HUES48 (cell line): ENCODE measurements at regions not wholly inside any gene's neighbourhood (a gene's known extent, or its start where the extent isn't known, plus 50 kb on each side); places are given as distances from the start of the nearest gene placed in this dataset.

Experiments
- H3K27ac ChIP-seq: one replicate; pipeline ENCODE4 v1.7.0; 2013; ENCODE audit warnings: low read depth, low read length, inconsistent platforms
- H3K27me3 ChIP-seq: 2 replicates; pipeline ENCODE4 v1.6.1; 2013; ENCODE audit warnings: mild to moderate bottlenecking, low read length; ENCODE audit not compliant: control insufficient read depth, insufficient read depth
- H3K36me3 ChIP-seq: 2 replicates; pipeline ENCODE4 v1.6.1; 2013; ENCODE audit warnings: low read length; ENCODE audit not compliant: control insufficient read depth, insufficient read depth
- H3K4me1 ChIP-seq: 2 replicates; pipeline ENCODE4 v1.6.1; 2013; ENCODE audit warnings: mild to moderate bottlenecking, low read length; ENCODE audit not compliant: control insufficient read depth, insufficient read depth
- H3K4me3 ChIP-seq: 2 replicates; pipeline ENCODE4 v1.5.1; 2013; ENCODE audit warnings: mild to moderate bottlenecking, low read depth, low read length
- H3K9ac ChIP-seq: 2 replicates; pipeline ENCODE4 v1.6.1; 2013; ENCODE audit warnings: mild to moderate bottlenecking, low read depth, low read length, moderate library complexity
- H3K9me3 ChIP-seq: 2 replicates; pipeline ENCODE4 v1.6.1; 2013; ENCODE audit warnings: low read length; ENCODE audit not compliant: control insufficient read depth, insufficient read depth

- H3K27ac ChIP-seq: no peak overlapping the region
Observed at GRCh38 chr10:60646966-60647796, 131.1 kb upstream of the CDK1 start.

GRCh38 chr10:60645980-60646379 lies 132.3 kb upstream of the CDK1 start:
- Histone ChIP-seq H3K36me3 (no peaks in the 10 kb centered on the region), H3K9me3 (no peaks in the 10 kb centered on the region), H3K27me3 (no peaks in the 10 kb centered on the region)

More at GRCh38 chr10:60646966-60647796, 131.1 kb upstream of the CDK1 start:
- Histone ChIP-seq H3K4me1 (peaks cover 30% of the 10 kb centered on the region), H3K9me3 (no peaks in the 10 kb centered on the region), H3K4me3 (no peak overlapping the region), H3K36me3 (no peaks in the 10 kb centered on the region), H3K9ac (no peak overlapping the region), H3K27me3 (no peaks in the 10 kb centered on the region)

GRCh38 chr10:60644436-60645130 lies 133.7 kb upstream of the CDK1 start:
- Histone ChIP-seq H3K4me1 (peaks cover 7% of the 10 kb centered on the region), H3K4me3 (no peak overlapping the region), H3K9me3 (no peaks in the 10 kb centered on the region), H3K36me3 (no peaks in the 10 kb centered on the region), H3K27me3 (no peaks in the 10 kb centered on the region), H3K9ac (no peak overlapping the region), H3K27ac (no peak overlapping the region)

More at GRCh38 chr10:60645980-60646379, 132.3 kb upstream of the CDK1 start:
- Histone ChIP-seq H3K9ac (no peak overlapping the region), H3K4me1 (peaks cover 21% of the 10 kb centered on the region), H3K4me3 (no peak overlapping the region), H3K27ac (no peak overlapping the region)

- H3K9me3 ChIP-seq: no peaks in the 10 kb centered on the region
- H3K4me1 ChIP-seq: peaks cover 2% of the 10 kb centered on the region
- H3K27ac ChIP-seq: no peak overlapping the region
- no peaks in the 10 kb centered on the region for H3K36me3 ChIP-seq
- no peaks in the 10 kb centered on the region for H3K27me3 ChIP-seq
- H3K9ac ChIP-seq: no peak overlapping the region
- no peak overlapping the region for H3K4me3 ChIP-seq
Observed at GRCh38 chr10:60643874-60644273, 134.4 kb upstream of the CDK1 start.

GRCh38 chr10:60629332-60629731 lies 148.9 kb upstream of the CDK1 start:
- Histone ChIP-seq H3K27ac (no peak overlapping the region), H3K9me3 (no peaks in the 10 kb centered on the region), H3K27me3 (no peaks in the 10 kb centered on the region), H3K4me3 (no peak overlapping the region), H3K9ac (no peak overlapping the region), H3K4me1 (peaks cover 8% of the 10 kb centered on the region; the same call in 1 of the 2 replicates), H3K36me3 (no peaks in the 10 kb centered on the region)

- no peaks in the 10 kb centered on the region for H3K36me3 ChIP-seq
- H3K27ac ChIP-seq: no peak overlapping the region
- no peak overlapping the region for H3K4me3 ChIP-seq
- no peaks in the 10 kb centered on the region for H3K9me3 ChIP-seq
- no peaks in the 10 kb centered on the region for H3K27me3 ChIP-seq
- H3K9ac ChIP-seq: no peak overlapping the region
- H3K4me1 ChIP-seq: peaks cover 8% of the 10 kb centered on the region; the same call in 1 of the 2 replicates
Observed at GRCh38 chr10:60627778-60628748, 150.2 kb upstream of the CDK1 start.

- Histone ChIP-seq H3K27ac (no peak overlapping the region), H3K4me3 (no peak overlapping the region), H3K27me3 (no peaks in the 10 kb centered on the region), H3K36me3 (no peaks in the 10 kb centered on the region), H3K4me1 (peaks cover 8% of the 10 kb centered on the region; the same call in 1 of the 2 replicates), H3K9ac (no peak overlapping the region), H3K9me3 (no peaks in the 10 kb centered on the region)
Observed at GRCh38 chr10:60626037-60626436, 152.2 kb upstream of the CDK1 start.

GRCh38 chr10:60623627-60624026 lies 154.7 kb upstream of the CDK1 start:
- no peak overlapping the region for H3K9ac ChIP-seq
- no peaks in the 10 kb centered on the region for H3K9me3 ChIP-seq
- H3K4me3 ChIP-seq: no peak overlapping the region
- no peak overlapping the region for H3K27ac ChIP-seq
- H3K4me1 ChIP-seq: no peaks in the 10 kb centered on the region
- H3K27me3 ChIP-seq: no peaks in the 10 kb centered on the region
- H3K36me3 ChIP-seq: no peaks in the 10 kb centered on the region

- Histone ChIP-seq H3K36me3 (no peaks in the 10 kb centered on the region), H3K4me3 (no peak overlapping the region), H3K27ac (no peak overlapping the region), H3K27me3 (no peaks in the 10 kb centered on the region), H3K9me3 (no peaks in the 10 kb centered on the region), H3K9ac (no peak overlapping the region), H3K4me1 (no peaks in the 10 kb centered on the region)
Observed at GRCh38 chr10:60621018-60621417, 157.3 kb upstream of the CDK1 start.

GRCh38 chr10:60618861-60619260 lies 159.4 kb upstream of the CDK1 start:
- no peaks in the 10 kb centered on the region for H3K4me1 ChIP-seq
- no peak overlapping the region for H3K4me3 ChIP-seq
- no peak overlapping the region for H3K9ac ChIP-seq

More at GRCh38 chr10:60618861-60619260, 159.4 kb upstream of the CDK1 start:
- H3K27me3 ChIP-seq: no peaks in the 10 kb centered on the region
- no peak overlapping the region for H3K27ac ChIP-seq
- no peaks in the 10 kb centered on the region for H3K9me3 ChIP-seq
- H3K36me3 ChIP-seq: no peaks in the 10 kb centered on the region
